HFFc6 (cell line): ENCODE measurements at regions not wholly inside any gene's neighbourhood (a gene's known extent, or its start where the extent isn't known, plus 50 kb on each side); places are given as distances from the start of the nearest gene placed in this dataset.

Source experiments
- DNase-seq: peaks from one replicate; pipeline ENCODE4 v3.0.0-alpha.2; 2018
- H3K27ac Mint-ChIP-seq: 2 replicates; pipeline ENCODE4 v1.8.0; 2020; ENCODE audit warnings: mild to moderate bottlenecking, mixed read lengths
- H3K27me3 Mint-ChIP-seq: 2 replicates; pipeline ENCODE4 v1.8.0; 2021; ENCODE audit warnings: mild to moderate bottlenecking, moderate library complexity, mixed read lengths; ENCODE audit not compliant: insufficient read depth
- H3K36me3 Mint-ChIP-seq: 2 replicates; pipeline ENCODE4 v1.8.0; 2021; ENCODE audit warnings: low read depth, mixed read lengths
- H3K4me1 Mint-ChIP-seq: 2 replicates; pipeline ENCODE4 v1.8.0; 2020; ENCODE audit warnings: low read depth, mixed read lengths
- H3K4me3 Mint-ChIP-seq: 2 replicates; pipeline ENCODE4 v1.8.0; 2020; ENCODE audit warnings: mild to moderate bottlenecking, moderate library complexity, mixed read lengths
- H3K9me3 Mint-ChIP-seq: 2 replicates; pipeline ENCODE4 v1.8.0; 2020; ENCODE audit warnings: mild to moderate bottlenecking, mixed read lengths
- TF ChIP-seq, protein P1 (sequence below): fragments of 200-600 bp; sonication (generic); IDR thresholded peaks from 2 replicates; pipeline ENCODE4 v1.5.0; 2021; ENCODE audit warnings: antibody characterized with exemption, mild to moderate bottlenecking

DNA sequence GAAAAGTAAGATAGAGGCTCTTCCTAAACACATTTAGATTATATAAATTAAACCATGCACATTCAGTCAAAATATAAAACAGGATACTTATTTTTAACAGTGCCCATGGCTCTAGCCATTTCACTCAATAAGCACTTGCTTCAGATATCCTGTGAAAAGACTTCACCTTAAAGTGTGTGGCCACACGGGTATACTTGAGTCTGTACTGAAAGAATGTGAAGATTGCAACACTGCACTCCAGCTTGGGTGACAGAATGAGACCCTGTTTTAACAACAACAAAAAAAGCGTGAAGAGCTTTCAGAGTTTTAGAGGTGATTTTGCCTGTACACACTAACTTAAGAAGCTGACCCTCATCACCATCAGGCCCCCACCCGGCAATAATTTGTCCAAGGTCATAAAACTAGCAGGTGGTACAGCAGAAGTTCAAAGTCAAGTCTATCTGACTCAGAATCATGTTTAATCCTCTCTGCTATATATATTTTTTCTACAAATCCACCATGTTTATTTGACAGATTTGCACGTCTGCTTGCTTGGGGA is 203.5 kb upstream of the GUCY1A2 start:
- H3K36me3 Mint-ChIP-seq: no peaks in the 10 kb centered on the region
- H3K4me3 Mint-ChIP-seq: no peak overlapping the region
- H3K9me3 Mint-ChIP-seq: peaks cover 37% of the 10 kb centered on the region
- peaks cover 1% of the 10 kb centered on the region; the same call in 1 of the 2 replicates for H3K27me3 Mint-ChIP-seq
- no peak overlapping the region for H3K27ac Mint-ChIP-seq
- H3K4me1 Mint-ChIP-seq: no peaks in the 10 kb centered on the region
- DNase-seq: no peak
- TF ChIP-seq, protein P1, sequence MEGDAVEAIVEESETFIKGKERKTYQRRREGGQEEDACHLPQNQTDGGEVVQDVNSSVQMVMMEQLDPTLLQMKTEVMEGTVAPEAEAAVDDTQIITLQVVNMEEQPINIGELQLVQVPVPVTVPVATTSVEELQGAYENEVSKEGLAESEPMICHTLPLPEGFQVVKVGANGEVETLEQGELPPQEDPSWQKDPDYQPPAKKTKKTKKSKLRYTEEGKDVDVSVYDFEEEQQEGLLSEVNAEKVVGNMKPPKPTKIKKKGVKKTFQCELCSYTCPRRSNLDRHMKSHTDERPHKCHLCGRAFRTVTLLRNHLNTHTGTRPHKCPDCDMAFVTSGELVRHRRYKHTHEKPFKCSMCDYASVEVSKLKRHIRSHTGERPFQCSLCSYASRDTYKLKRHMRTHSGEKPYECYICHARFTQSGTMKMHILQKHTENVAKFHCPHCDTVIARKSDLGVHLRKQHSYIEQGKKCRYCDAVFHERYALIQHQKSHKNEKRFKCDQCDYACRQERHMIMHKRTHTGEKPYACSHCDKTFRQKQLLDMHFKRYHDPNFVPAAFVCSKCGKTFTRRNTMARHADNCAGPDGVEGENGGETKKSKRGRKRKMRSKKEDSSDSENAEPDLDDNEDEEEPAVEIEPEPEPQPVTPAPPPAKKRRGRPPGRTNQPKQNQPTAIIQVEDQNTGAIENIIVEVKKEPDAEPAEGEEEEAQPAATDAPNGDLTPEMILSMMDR: no peak

DNA sequence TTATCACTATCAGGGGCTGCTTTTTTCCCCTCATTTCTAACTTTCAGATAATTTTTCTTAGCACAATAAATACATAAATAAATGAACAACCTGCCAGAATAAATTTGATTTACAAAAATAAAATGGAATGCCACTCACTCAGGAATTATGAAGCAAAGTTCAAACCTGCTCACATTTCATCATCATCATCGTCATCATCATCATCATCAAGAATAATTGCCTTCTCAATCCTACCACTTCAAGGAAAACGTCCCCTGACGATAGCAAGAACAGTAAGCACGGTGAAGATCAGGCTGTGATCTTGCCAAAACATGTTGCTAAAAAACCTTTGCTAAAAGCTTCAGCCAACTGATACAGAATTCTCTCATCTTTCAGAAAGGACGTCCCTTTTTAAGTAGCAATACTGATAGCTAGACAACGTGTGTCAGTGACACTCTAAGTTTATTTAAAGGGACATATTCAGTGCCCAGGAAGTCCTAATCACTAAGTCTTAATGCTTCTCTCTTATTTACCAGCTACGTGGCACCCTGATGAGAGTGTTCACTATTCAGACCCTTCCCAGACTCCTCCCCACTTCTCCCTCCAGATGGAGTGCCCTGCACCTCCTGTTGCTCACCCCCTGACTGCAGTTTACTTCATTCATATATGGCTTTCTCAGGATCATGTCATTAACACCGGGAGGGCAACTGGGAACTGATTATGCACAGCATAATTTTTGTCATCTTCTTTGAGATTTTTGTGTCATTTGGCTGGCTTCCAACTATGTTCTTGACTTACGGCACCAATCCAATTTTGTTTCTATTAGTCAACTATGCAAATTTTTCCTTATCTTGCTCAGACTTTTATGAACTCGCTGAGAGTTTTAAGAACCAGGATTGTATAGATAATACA is 200.1 kb upstream of the GUCY1A2 start:
- Mint-ChIP-seq H3K27ac (no peak overlapping the region), H3K9me3 (peaks cover 38% of the 10 kb centered on the region), H3K4me3 (no peak overlapping the region), H3K27me3 (no peaks in the 10 kb centered on the region), H3K4me1 (no peaks in the 10 kb centered on the region), H3K36me3 (no peaks in the 10 kb centered on the region)
- DNase-seq: no peak
- TF ChIP-seq, protein P1: no peak

DNA sequence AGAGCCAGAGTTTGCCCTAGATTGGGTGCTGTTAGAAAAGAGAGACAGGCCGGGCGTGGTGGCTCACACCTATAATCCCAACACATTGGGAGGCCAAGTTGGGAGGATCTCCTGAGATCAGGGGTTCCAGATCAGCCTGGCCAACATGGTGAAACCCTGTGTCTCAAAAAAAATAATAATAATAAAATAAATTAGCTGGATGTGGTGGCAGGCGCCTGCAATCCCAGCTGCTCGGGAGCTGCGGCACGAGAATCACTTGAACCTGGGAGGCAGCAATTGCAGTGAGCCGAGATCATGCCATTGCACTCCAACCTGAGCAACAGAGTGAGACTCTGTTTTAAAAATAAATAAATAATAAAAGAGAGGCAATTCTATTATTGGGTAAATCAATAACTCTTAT is 199.2 kb upstream of the GUCY1A2 start:
- Mint-ChIP-seq H3K4me3 (no peak overlapping the region), H3K36me3 (no peaks in the 10 kb centered on the region), H3K27ac (no peak overlapping the region), H3K4me1 (no peaks in the 10 kb centered on the region), H3K9me3 (peaks cover 35% of the 10 kb centered on the region), H3K27me3 (no peaks in the 10 kb centered on the region)
- TF ChIP-seq, protein P1: no peak
- no peak for DNase-seq

DNA sequence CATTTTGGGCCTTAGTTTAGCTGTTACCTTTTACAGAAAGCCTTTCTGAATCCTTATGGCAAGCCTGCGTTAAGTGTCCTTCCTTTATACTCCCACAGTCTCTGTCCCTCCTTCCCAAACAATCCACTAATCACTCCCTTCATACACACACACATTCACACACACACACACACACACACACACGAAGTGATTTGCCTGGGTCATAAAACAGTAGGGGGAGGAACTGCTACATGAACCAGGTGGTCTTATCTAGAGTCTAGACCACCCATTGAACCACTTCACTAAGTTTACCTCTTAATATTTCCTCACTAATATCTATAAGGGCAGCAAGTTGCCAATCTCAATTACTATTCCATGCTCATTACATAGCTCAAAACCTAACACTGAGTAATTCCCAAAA is 196.7 kb upstream of the GUCY1A2 start:
- Mint-ChIP-seq H3K27me3 (no peaks in the 10 kb centered on the region), H3K4me3 (no peak overlapping the region), H3K9me3 (peaks cover 41% of the 10 kb centered on the region), H3K36me3 (no peaks in the 10 kb centered on the region), H3K4me1 (no peaks in the 10 kb centered on the region), H3K27ac (no peak overlapping the region)
- TF ChIP-seq, protein P1: no peak
- DNase-seq: no peak

DNA sequence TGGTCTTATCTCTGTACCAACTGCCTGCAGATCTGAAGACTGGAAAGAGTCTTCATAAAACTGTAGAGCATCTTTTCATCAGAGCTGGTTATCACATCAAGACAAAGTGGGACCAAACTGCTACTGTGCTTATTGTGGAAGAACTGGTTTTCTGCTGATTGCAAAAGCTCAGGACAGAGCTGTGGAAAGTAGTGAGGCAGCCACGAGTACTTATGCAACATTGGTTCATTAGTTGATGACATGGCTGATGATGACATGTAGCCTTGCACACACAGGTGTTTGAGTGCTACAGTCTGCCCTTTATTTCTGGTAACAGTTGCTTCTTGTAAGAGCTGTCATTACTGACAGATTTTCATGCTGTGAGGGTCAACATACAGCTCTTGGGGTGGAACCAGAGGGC is 185.4 kb upstream of the GUCY1A2 start:
- no peaks in the 10 kb centered on the region for H3K27me3 Mint-ChIP-seq
- no peak for DNase-seq
- TF ChIP-seq, protein P1: no peak

More for the DNA sequence above, 185.4 kb upstream of the GUCY1A2 start:
- Mint-ChIP-seq H3K36me3 (no peaks in the 10 kb centered on the region), H3K4me1 (no peaks in the 10 kb centered on the region), H3K4me3 (no peak overlapping the region), H3K9me3 (peaks cover 30% of the 10 kb centered on the region), H3K27ac (no peak overlapping the region)
